Memory B cell (primary cell): ENCODE measurements at regions not wholly inside any gene's neighbourhood (a gene's known extent, or its start where the extent isn't known, plus 50 kb on each side); places are given as distances from the start of the nearest gene placed in this dataset.

Source experiments
- ATAC-seq: fragments of 150-1000 bp; cut with Tn5 transposase; 2 replicates; pipeline ENCODE4 v1.10.0; 2021; ENCODE audit warnings: low read depth, mild to moderate bottlenecking, moderate library complexity
- DNase-seq, 2 donors: peaks; one replicate each; pipeline ENCODE4 v3.0.0; 2022; ENCODE audit warnings: low spot score in 2 of 2
- H3K27ac Mint-ChIP-seq: one replicate; pipeline ENCODE4 v1.8.0; 2022; ENCODE audit warnings: mild to moderate bottlenecking, moderate library complexity, mixed read lengths
- H3K27me3 Mint-ChIP-seq: one replicate; pipeline ENCODE4 v1.8.0; 2022; ENCODE audit warnings: mixed read lengths
- H3K36me3 Mint-ChIP-seq: one replicate; pipeline ENCODE4 v1.8.0; 2022; ENCODE audit warnings: mild to moderate bottlenecking, mixed read lengths
- H3K4me1 Mint-ChIP-seq: one replicate; pipeline ENCODE4 v1.8.0; 2022; ENCODE audit warnings: mixed read lengths
- H3K4me3 Mint-ChIP-seq: one replicate; pipeline ENCODE4 v1.8.0; 2022; ENCODE audit warnings: mild to moderate bottlenecking, moderate library complexity, mixed read lengths
- H3K9me3 Mint-ChIP-seq: one replicate; pipeline ENCODE4 v1.8.0; 2022; ENCODE audit warnings: mixed read lengths

DNA sequence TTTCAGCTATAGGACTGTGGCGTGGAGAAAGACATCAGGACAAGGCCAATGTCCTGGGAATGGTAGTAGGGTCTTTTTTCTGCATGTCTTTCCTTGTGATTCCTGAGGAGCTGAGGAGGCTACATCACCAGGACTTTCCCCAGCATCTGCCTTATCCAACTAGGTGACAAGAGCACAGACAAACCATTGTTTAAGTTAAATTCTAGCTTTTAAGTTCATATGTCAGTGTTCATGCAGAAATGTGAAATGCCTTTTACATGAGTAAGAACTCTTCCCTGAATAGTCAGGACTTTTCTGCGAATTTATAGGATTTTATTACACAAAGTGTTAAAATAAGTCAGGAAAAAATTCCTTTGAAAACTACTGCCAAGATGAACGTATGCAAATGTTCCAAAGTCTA lies 154.2 kb downstream of the PTGER3 start:
- peaks cover 1% of the 10 kb centered on the region for H3K9me3 Mint-ChIP-seq
- no peaks in the 10 kb centered on the region for H3K4me1 Mint-ChIP-seq
- no peak overlapping the region for H3K27ac Mint-ChIP-seq
- ATAC-seq = no peak
- DNase-seq = no peak
- no peak overlapping the region for H3K4me3 Mint-ChIP-seq
- H3K36me3 Mint-ChIP-seq = no peaks in the 10 kb centered on the region
- no peaks in the 10 kb centered on the region for H3K27me3 Mint-ChIP-seq

DNA sequence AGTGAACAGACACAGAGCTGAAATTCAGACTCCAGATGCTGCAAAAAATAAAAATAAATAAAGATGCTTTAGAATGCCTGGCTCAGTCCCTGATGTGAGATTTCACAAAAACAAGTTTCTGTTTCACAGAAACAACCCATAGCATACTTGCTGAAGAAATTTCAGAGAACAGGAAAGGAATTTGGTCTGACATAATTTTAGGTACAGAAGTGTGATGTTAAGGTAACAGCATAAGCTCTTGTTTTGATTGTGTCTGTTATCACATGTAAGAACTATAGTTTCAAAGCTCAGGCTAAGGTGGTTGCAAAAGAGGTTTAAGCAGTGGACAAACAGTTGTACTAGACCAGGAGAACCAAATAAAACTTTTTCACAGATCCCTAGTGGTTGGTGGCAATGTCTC lies 152.1 kb downstream of the PTGER3 start:
- no peaks in the 10 kb centered on the region for H3K27me3 Mint-ChIP-seq
- H3K36me3 Mint-ChIP-seq = no peaks in the 10 kb centered on the region
- no peaks in the 10 kb centered on the region for H3K4me1 Mint-ChIP-seq
- H3K9me3 Mint-ChIP-seq = peaks cover 1% of the 10 kb centered on the region
- H3K4me3 Mint-ChIP-seq = no peak overlapping the region
- ATAC-seq = no peak
- no peak for DNase-seq
- no peak overlapping the region for H3K27ac Mint-ChIP-seq

DNA sequence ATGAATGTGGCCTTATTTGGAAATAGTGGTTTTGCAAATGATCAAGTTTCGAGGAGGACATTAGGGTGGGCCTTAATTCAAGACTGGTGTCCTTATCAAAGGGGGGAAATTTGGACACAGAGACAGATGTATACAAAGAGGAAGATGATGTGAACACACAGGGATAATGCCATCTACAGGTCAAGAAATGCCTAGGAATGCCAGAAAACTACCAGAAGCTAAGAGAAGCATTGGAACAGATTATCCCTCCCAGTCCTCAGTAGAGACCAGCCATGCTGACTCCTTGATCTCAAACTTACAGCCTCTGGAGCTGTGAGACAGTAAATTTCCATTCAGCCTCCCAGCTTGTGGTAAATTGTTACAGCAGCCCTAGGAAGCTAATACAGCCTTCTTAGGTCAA lies 151.4 kb downstream of the PTGER3 start:
- no peak overlapping the region for H3K4me3 Mint-ChIP-seq
- H3K27ac Mint-ChIP-seq = no peak overlapping the region
- H3K4me1 Mint-ChIP-seq = no peaks in the 10 kb centered on the region
- ATAC-seq (no peak), DNase-seq (no peak)
- no peaks in the 10 kb centered on the region for H3K27me3 Mint-ChIP-seq
- H3K36me3 Mint-ChIP-seq = no peaks in the 10 kb centered on the region
- H3K9me3 Mint-ChIP-seq = peaks cover 1% of the 10 kb centered on the region

DNA sequence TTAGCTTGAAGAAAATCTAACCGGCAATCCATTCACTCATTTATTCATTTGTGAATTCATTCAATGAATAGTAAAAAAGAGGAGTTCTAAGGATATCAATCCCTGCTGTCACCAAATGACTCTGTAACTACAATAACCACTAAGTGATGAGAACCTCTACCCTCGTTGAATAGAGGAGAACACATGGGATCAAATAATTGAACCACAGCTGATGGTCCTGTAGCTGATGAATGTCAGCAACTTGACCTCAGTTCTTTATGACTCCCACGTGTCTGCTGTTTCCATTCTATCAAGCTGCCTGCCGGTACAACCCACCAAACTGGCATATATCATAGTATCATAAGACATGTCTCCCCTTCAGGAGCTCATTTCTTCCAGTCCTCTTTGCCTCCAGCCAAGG lies 150.3 kb downstream of the PTGER3 start:
- Mint-ChIP-seq H3K9me3 (peaks cover 1% of the 10 kb centered on the region), H3K27me3 (no peaks in the 10 kb centered on the region), H3K36me3 (no peaks in the 10 kb centered on the region), H3K27ac (no peak overlapping the region), H3K4me1 (no peaks in the 10 kb centered on the region), H3K4me3 (no peak overlapping the region)
- DNase-seq = no peak
- ATAC-seq = no peak

DNA sequence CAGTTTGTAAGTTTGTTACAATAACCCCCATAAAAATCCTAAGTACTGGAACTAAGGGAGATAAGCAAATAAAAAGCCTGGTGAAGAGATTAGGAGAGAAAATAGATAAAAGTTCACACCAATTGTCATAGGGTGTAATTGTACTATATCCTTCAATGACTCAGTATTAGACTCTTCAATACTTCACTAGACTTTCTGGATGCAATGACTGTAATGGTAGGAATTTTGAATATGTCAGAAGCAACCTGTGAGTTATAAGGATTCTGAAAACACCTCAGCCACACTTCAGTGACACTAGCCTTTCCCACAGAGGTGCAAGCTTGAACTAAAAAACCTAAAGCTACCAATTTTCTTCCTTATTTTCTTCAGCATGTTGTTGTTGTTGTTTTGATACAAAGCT lies 147.9 kb downstream of the PTGER3 start:
- Mint-ChIP-seq H3K4me3 (no peak overlapping the region), H3K27me3 (no peaks in the 10 kb centered on the region), H3K27ac (no peak overlapping the region), H3K36me3 (no peaks in the 10 kb centered on the region), H3K4me1 (no peaks in the 10 kb centered on the region), H3K9me3 (peaks cover 3% of the 10 kb centered on the region)
- ATAC-seq (no peak), DNase-seq (no peak)

DNA sequence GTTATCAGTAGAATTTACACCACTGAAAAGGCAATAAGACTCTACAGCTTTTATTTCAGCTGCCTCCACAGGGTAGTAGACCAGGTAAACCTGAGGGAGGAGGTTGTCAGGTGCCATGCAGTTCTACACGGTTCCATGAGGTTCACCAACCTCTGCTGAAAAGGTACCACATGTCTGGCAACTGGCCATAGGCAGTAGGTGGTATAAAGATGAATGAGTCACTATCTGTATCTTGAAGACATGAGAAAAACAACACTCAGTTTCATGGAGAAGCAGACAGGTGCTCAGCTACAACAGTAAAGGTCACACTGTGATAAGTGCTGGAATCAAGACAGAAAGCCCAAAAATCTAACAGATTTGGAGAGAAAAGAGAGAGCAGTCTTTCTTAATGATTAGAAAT lies 145.4 kb downstream of the PTGER3 start:
- H3K27ac Mint-ChIP-seq = no peak overlapping the region
- no peaks in the 10 kb centered on the region for H3K36me3 Mint-ChIP-seq
- ATAC-seq (no peak), DNase-seq (no peak)
- H3K4me3 Mint-ChIP-seq = no peak overlapping the region
- H3K27me3 Mint-ChIP-seq = no peaks in the 10 kb centered on the region
- H3K9me3 Mint-ChIP-seq = peaks cover 3% of the 10 kb centered on the region
- no peaks in the 10 kb centered on the region for H3K4me1 Mint-ChIP-seq

DNA sequence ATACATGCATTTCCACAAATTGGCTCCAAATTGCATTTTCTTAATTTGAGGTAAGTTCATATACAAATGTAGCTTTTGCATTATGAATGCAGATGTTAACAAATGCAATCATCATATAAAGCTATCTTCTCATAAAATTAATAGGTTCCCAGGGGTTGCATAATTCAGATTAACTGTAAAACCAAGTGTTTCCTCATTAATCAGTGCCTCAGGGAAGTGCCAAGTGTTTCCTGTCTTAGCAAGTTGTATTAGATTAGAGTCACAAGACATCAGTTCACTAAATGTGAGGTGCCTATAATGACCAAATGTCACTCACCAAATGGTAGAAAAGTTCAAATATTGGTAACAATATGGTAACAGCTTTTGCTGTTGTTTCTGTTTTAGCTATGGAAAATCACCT lies 140.8 kb downstream of the PTGER3 start:
- H3K4me1 Mint-ChIP-seq = no peaks in the 10 kb centered on the region
- no peak overlapping the region for H3K27ac Mint-ChIP-seq
- no peaks in the 10 kb centered on the region for H3K36me3 Mint-ChIP-seq
- peaks cover 1% of the 10 kb centered on the region for H3K9me3 Mint-ChIP-seq
- ATAC-seq (no peak), DNase-seq (no peak)
- H3K4me3 Mint-ChIP-seq = no peak overlapping the region
- no peaks in the 10 kb centered on the region for H3K27me3 Mint-ChIP-seq

DNA sequence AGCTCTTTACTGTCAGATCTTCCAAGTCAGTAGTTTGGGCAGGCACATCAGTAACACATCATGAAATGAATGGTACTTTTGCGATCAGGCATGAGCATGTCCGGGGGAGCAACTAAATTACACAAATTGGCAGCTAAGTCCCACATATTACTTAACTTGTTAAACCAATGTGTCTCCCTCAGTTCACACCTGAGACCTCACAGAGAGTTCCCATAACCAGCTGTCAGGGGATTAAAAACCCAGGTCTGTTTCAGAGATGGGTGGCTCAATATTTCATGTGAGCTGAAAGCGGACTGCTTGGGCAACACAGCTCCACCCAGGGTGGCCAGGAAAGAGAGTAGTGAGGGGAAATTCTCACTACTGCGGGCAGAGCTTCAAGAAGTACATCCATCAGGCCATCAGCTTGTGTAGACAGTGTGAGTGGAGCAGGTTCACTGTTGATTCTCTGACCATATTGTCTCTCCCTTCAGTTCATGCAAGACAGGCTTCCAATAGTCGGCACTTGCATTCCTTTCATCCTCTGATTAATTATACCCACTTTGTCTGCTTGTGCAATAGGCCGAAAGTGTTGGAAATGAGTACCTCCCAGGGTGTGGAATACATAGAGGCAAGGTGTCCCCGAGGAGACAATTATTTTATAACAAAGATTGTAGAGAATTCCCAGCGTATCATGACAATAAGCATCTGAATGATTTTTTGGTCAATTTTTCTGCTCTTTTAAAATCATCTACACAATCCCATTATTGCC lies 139.9 kb downstream of the PTGER3 start:
- Mint-ChIP-seq H3K4me3 (no peak overlapping the region), H3K27me3 (no peaks in the 10 kb centered on the region), H3K4me1 (no peaks in the 10 kb centered on the region), H3K27ac (no peak overlapping the region), H3K9me3 (peaks cover 5% of the 10 kb centered on the region), H3K36me3 (no peaks in the 10 kb centered on the region)
- no peak for ATAC-seq
- no peak for DNase-seq

DNA sequence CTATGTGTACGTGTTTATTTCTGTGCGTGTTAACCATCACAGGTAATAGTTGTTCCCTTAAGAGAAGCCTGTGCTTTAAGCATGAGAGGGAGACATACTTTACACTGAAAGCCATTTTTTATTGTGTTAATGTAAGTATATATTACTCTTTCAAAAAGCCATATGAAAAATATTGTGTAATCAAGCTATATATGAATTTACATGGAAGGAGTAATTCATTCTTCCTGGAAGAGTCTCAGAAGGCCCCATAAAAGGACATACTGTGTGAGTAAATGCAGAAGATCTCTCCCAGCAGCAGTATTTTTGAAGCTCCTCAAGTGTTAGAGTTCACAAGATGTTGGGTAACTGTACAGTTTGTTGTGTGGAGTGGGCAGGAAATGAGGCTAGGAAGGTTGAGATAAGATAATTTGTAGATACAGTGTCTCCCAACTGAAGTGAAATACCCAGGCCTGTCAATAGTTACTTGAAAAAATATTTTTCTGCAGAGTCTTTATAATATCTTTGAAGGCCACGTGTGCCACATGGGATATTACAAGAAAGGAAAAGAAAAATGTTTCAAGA lies 138.3 kb downstream of the PTGER3 start:
- Mint-ChIP-seq H3K4me3 (no peak overlapping the region), H3K36me3 (no peaks in the 10 kb centered on the region), H3K9me3 (peaks cover 4% of the 10 kb centered on the region), H3K4me1 (no peaks in the 10 kb centered on the region), H3K27me3 (no peaks in the 10 kb centered on the region), H3K27ac (no peak overlapping the region)
- no peak for ATAC-seq
- DNase-seq = no peak

DNA sequence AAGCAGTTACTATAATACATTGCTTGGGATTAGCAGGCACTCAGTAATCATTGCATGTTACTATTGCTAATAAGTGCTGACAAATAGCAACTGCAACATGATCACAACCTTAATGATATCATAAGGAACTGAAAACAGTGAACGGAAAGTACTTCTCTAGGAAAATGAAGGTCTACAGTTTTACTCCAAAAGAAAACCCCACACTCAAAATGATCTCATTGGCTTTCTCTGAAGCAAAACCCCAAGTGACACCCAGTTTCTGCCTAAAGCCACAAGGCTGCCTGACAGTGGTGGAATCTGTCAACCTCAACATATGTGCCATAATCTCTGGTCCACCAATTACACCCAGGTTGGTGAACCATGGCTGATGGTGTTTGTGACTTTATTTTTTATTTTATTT lies 137.6 kb downstream of the PTGER3 start:
- no peak overlapping the region for H3K4me3 Mint-ChIP-seq
- H3K27ac Mint-ChIP-seq = no peak overlapping the region
- no peaks in the 10 kb centered on the region for H3K36me3 Mint-ChIP-seq
- no peaks in the 10 kb centered on the region for H3K4me1 Mint-ChIP-seq
- no peaks in the 10 kb centered on the region for H3K27me3 Mint-ChIP-seq
- DNase-seq = no peak
- no peak for ATAC-seq
- H3K9me3 Mint-ChIP-seq = peaks cover 4% of the 10 kb centered on the region

DNA sequence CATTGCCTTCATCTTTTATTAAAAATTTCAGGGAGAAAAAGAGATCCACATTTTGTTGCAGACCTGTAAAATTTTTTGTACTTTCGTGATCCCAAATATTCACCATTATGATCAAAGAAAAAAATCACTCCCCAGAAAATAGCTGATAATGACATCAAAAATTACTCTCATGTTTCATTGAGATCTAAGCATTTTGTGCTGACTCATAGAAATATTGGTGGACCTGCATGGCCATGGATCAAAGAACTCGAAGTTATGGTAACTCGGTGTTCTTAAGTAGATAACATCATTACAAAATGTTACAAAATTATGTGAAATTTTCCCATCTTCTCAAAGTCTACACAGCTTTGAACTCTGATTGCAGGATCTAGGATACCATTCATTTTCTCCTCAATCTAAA lies 135.8 kb downstream of the PTGER3 start:
- Mint-ChIP-seq H3K36me3 (no peaks in the 10 kb centered on the region), H3K4me1 (no peaks in the 10 kb centered on the region), H3K27ac (no peak overlapping the region), H3K9me3 (peaks cover 4% of the 10 kb centered on the region), H3K4me3 (no peak overlapping the region), H3K27me3 (no peaks in the 10 kb centered on the region)
- ATAC-seq = no peak
- DNase-seq = no peak

DNA sequence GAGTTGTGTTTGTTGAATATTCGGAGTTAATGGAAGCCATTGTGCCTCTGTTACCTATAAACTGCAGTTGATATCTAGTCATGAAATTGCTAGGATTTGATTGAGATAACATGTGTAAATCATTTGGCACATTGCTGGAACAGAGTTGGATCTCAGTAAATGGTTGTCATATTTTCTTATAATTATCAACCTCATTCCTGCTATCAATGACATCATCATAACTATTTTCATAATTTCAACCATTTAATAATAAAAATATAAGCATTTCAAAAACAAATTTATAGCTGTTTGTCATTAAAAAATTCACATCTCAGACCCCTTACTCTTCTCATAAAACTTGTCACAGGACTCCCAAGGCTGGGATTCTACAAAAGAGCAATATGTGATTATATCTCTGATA lies 133.4 kb downstream of the PTGER3 start:
- ATAC-seq = no peak
- DNase-seq = no peak
- no peaks in the 10 kb centered on the region for H3K27me3 Mint-ChIP-seq
- no peak overlapping the region for H3K4me3 Mint-ChIP-seq
- peaks cover 4% of the 10 kb centered on the region for H3K9me3 Mint-ChIP-seq
- no peak overlapping the region for H3K27ac Mint-ChIP-seq
- H3K36me3 Mint-ChIP-seq = no peaks in the 10 kb centered on the region
- no peaks in the 10 kb centered on the region for H3K4me1 Mint-ChIP-seq

DNA sequence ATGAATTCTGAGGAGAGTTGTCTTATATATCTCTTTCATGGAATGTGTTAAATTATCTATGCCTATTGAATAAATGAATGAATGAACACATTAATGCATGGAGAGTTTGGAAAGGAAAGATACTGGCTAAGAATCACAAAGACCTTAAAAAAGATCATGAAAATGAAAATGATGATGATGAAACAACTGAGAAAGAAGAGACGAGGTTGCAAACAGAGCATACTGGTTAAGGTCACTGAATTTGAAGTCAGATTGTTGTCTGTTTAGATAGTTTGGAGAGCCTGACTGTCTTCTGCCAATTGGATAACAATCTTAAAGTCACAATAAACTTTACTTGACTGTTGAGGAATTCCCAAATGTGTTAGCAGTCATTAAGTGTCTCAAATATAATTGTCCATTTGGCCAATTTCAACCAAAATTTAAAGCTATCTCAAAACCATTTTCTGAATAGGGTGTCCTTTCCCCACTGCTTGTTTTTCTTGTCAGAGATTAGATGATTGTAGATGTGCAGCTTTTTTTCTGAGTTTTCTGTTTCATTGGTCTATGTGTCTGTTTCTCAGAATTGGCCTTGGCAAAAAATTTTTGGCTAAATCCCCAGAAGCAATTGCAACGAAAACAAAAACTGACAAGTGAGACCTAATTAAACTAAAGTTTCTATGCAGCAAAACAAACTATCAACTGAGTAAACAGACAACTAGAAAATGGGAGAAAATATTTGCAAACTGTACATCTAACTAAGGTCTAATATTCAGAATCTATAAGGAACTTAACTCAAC lies 132.2 kb downstream of the PTGER3 start:
- Mint-ChIP-seq H3K4me3 (no peak overlapping the region), H3K9me3 (peaks cover 4% of the 10 kb centered on the region), H3K27ac (no peak overlapping the region), H3K4me1 (no peaks in the 10 kb centered on the region), H3K27me3 (no peaks in the 10 kb centered on the region), H3K36me3 (no peaks in the 10 kb centered on the region)
- ATAC-seq (no peak), DNase-seq (no peak)

DNA sequence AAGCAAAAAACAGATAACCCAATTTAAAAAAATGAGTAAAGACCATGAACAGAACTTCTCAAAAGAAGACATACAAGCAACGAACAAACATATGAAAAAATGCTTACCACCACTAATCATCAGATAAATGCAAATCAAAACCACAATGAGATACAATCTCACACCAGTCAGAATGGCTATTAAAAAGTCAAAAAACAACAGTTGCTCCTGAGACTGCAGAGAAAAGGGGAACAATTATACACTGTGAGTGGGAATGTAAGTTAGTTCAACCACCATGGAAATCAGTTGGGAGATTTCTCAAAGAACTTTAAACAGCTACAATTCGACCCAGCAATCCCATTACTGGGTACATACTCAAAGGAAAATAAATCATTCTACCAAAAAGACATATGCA lies 131.6 kb downstream of the PTGER3 start:
- DNase-seq = no peak
- no peak overlapping the region for H3K27ac Mint-ChIP-seq
- peaks cover 4% of the 10 kb centered on the region for H3K9me3 Mint-ChIP-seq
- H3K27me3 Mint-ChIP-seq = no peaks in the 10 kb centered on the region
- no peak overlapping the region for H3K4me3 Mint-ChIP-seq
- no peaks in the 10 kb centered on the region for H3K36me3 Mint-ChIP-seq
- no peaks in the 10 kb centered on the region for H3K4me1 Mint-ChIP-seq
- ATAC-seq = no peak
